HG03280 (cell line): ENCODE measurements at regions not wholly inside any gene's neighbourhood (a gene's known extent, or its start where the extent isn't known, plus 50 kb on each side); places are given as distances from the start of the nearest gene placed in this dataset.
"Not testable (repeated sequence)": the region's sequence is repeated elsewhere in the genome, so short reads cannot be mapped to it uniquely, and the experiment has no call there.

Experiments
- ATAC-seq: cut with Tn5 transposase; IDR thresholded peaks from one replicate; pipeline ENCODE4 v1.9.1; 2021; ENCODE audit warnings: mild to moderate bottlenecking, moderate library complexity; ENCODE audit not compliant: unreplicated experiment

DNA sequence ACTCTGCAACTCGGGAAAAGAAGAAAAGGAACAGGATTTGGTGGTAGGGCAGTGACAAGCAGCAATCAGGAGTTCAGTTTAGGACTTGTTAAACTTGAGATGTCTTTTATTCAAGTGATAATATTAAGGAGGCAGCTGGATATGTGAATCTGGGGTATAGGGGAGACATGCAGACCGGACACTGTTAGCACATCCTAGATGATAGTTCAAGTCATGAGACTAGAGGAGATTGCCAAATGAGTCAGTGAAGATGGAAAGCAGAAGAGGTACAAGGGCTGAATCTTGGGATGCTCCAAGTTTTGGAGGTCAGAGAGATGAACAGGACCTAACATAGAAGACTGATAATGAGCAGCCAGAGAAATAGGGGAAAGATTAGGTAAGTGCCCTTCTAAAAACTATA lies 69.5 kb upstream of the PSME4 start:
- no peak for ATAC-seq

DNA sequence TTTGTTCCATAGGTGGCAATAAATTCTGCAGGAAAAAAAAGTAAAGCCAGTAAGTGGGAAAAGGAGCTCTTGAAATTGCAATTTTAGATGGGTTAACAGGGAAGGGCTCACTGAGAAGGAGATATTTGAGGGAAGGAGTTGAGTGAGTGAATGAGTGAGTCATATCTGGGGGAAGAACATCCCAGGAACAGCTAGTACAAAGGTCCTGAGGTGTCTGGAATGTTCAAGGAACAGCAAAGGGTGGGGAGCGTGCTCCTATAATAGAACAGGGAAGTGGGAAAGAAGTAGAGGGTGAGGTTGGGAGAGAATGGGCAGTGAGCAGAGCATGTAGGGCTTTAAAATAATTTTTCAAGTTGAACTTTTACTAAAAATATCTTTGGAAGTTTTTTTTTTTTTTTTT lies 68.0 kb upstream of the PSME4 start:
- ATAC-seq = no peak

GRCh38 chr2:54031288-54031687 lies 60.5 kb upstream of the PSME4 start:
- ATAC-seq = not testable (repeated sequence)

GRCh38 chr2:54030806-54031205 lies 60.0 kb upstream of the PSME4 start:
- ATAC-seq = no peak

DNA sequence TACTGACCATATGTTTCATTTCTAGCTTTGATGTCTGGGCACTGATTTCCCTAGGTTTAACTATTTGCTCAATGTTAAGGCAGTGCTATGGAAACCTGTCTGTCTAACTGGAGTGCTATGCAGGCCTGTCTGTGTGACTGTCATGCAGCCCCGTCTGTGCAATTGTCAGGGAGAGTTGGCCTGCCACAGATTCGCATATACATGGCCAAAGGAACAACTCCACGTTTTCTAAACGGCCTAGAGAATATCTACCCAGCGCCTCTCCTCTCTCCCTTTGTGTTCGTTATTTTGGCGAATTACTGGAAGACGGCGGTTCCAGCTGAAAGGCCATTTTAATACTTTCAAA lies 59.6 kb upstream of the PSME4 start:
- ATAC-seq = no peak

DNA sequence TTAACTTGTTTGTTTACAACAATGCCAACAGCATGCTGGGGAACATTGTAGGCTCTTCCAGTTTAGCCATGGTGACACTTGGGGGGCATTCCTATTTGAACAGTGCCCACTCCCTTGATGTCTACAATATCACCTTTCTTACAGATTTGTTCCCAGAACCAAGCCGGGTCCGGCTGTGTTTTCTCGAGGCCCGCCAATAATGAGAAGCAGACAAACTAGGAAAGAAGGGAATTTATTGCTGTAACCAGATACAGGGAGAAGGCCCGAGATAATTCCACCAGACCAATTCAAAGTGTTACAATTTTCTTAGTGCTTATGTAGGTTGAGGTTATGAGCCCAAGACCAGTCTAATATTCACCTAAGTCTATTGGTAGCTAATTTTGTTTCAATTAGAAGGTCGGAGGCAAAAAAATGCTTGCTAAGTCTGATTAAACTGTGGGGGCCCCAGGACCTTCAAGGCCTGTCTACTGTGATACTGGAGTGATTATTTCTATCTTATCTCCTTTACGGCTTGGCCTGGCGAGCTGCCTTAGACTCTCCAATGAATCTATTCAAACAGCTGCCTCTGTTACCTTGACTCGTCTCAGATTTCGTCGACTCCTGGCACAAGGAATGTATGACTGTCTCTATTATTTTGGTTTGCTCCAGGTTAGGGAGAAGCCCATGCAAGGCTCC lies 59.1 kb upstream of the PSME4 start:
- no peak for ATAC-seq

DNA sequence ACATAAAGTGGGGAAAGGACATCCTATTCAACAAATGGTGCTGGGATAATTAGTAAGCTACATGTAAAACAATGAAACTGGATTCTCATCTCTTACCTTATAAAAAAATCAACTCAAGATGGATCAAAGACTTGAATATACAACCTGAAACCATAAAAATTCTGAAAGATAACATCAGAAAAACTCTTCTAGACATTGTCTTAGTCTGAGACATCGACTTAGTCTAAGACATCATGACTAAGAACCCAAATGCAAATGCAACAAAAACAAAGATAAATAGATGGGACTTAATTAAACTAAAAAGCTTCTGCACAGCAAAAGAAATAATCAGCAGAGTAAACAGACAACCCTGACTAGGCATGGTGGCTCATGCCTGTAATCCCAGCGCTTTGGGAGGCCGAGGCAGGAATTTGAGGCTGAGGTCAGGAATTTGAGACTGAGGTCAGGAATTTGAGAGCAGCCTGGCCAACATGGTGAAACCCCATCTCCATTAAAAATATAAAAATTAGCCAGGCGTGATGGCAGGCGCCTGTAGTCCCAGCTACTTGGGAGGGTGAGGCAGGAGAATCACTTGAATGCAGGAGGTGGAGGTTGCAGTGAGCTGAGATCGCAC lies 54.8 kb upstream of the PSME4 start:
- not testable (repeated sequence) for ATAC-seq

- ATAC-seq = no peak
Measured at GRCh38 chr2:54024576-54024975, 53.8 kb upstream of the PSME4 start.

GRCh38 chr2:54021702-54022101 lies 50.9 kb upstream of the PSME4 start:
- no peak for ATAC-seq

GRCh38 chr2:54020793-54021414 lies 50.1 kb upstream of the PSME4 start:
- no peak for ATAC-seq
